ENCODE measurements at regions not wholly inside any gene's neighbourhood (a gene's known extent, or its start where the extent isn't known, plus 50 kb on each side); places are given as distances from the start of the nearest gene placed in this dataset.

DNA sequence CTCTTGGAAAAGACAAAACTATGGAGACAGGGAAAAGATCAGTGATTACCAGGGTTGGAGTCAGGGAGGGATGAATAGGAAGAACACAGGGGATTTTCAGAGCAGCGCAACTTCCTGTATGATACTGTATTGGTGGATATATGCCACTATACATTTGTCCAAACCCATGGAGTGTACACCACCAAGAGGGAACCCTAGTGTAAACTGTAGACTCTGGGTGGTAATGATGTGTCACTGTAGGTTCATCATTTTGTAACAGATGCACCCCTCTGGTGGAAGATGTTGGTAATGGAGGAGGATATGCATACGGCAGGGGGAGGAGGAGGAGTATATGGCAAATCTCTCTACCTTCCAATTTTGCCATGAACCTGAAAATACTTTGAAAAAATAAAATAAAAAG lies 68.1 kb downstream of the UFM1 start:
- CTCF ChIA-PET = no interaction called here
- no TSS peak for BruUV-seq (replicated peaks)
- no peak overlapping the region for H3K4me3 ChIP-seq (ENCODE audit: low read depth in 2 of 2, low read length in 2 of 2)
- H3K9me3 ChIP-seq (ENCODE audit: control insufficient read depth, insufficient read depth, low read depth, low read length) = no peaks in the 10 kb centered on the region
- TF ChIP-seq TCF7L2 (IDR thresholded peaks at IDR 0.05; ENCODE audit: low read depth, low read length) = no peak
- TF ChIP-seq, protein P1, sequence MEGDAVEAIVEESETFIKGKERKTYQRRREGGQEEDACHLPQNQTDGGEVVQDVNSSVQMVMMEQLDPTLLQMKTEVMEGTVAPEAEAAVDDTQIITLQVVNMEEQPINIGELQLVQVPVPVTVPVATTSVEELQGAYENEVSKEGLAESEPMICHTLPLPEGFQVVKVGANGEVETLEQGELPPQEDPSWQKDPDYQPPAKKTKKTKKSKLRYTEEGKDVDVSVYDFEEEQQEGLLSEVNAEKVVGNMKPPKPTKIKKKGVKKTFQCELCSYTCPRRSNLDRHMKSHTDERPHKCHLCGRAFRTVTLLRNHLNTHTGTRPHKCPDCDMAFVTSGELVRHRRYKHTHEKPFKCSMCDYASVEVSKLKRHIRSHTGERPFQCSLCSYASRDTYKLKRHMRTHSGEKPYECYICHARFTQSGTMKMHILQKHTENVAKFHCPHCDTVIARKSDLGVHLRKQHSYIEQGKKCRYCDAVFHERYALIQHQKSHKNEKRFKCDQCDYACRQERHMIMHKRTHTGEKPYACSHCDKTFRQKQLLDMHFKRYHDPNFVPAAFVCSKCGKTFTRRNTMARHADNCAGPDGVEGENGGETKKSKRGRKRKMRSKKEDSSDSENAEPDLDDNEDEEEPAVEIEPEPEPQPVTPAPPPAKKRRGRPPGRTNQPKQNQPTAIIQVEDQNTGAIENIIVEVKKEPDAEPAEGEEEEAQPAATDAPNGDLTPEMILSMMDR (IDR thresholded peaks at IDR 0.05) = peak; percentile 15; the same call in 1 of the 2 replicates
- H3K27me3 ChIP-seq (ENCODE audit: control insufficient read depth, insufficient read depth, low read length) = no peaks in the 10 kb centered on the region
- no peaks in the 10 kb centered on the region for H3K4me1 ChIP-seq (ENCODE audit: control insufficient read depth, insufficient read depth, low read length)
- in situ Hi-C loops (cut with HindIII; ENCODE audit: low pct_unique_long_range_greater_than_20kb, low sequenced_read_pairs) (no loop called here), intact Hi-C loops (cut with micrococcal nuclease; ENCODE audit: unreplicated experiment) (no loop called here)
- no peak overlapping the region for H3K27ac ChIP-seq (ENCODE audit: low read length)
- no peaks in the 10 kb centered on the region for H3K36me3 ChIP-seq (ENCODE audit: control insufficient read depth, insufficient read depth, low read length)
- DNase-seq (ENCODE audit: low read depth, low spot score) (no peak), ATAC-seq (no peak)
- POLR2A ChIA-PET = no interaction called here

DNA sequence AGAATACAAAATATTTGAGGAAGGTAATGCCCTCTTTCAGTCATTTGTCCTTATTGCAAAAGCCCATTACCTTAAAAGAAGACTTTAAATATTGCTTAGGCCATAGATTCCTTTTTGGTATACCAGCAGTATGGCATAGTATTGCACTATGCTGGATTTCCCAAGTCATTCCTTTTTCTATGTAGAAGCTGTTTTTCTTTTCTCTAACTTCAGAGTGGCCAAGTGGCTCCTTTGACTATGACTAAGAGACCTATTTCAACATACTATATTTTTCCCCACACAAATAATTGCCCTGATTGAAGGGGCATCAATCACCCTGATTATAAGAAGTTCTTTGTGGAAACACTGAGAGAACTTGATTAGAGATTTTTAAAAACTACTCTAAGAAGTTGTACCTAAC lies 68.6 kb downstream of the UFM1 start:
- POLR2A ChIA-PET = no interaction called here
- H3K4me3 ChIP-seq (ENCODE audit: low read depth in 2 of 2, low read length in 2 of 2) = no peak overlapping the region
- no peak overlapping the region for H3K27ac ChIP-seq (ENCODE audit: low read length)
- in situ Hi-C loops (cut with HindIII; ENCODE audit: low pct_unique_long_range_greater_than_20kb, low sequenced_read_pairs) = no loop called here
- H3K4me1 ChIP-seq (ENCODE audit: control insufficient read depth, insufficient read depth, low read length) = no peaks in the 10 kb centered on the region
- DNase-seq (ENCODE audit: low read depth, low spot score) (no peak), ATAC-seq (no peak)
- CTCF ChIA-PET = no interaction called here
- BruUV-seq (replicated peaks) = no TSS peak
- intact Hi-C loops (cut with micrococcal nuclease; ENCODE audit: unreplicated experiment) = no loop called here
- H3K27me3 ChIP-seq (ENCODE audit: control insufficient read depth, insufficient read depth, low read length) = no peaks in the 10 kb centered on the region
- H3K9me3 ChIP-seq (ENCODE audit: control insufficient read depth, insufficient read depth, low read depth, low read length) = no peaks in the 10 kb centered on the region
- TF ChIP-seq, protein P1 (IDR thresholded peaks at IDR 0.05) = no peak
- TF ChIP-seq TCF7L2 (IDR thresholded peaks at IDR 0.05; ENCODE audit: low read depth, low read length) (no peak), POLR2AphosphoS5 (IDR thresholded peaks at IDR 0.05; ENCODE audit: low read depth, low read length) (no peak), SIN3A (IDR thresholded peaks at IDR 0.05; ENCODE audit: borderline replicate concordance, insufficient read depth, low read depth, low read length) (no peak)
- TF ChIP-seq, protein P2, sequence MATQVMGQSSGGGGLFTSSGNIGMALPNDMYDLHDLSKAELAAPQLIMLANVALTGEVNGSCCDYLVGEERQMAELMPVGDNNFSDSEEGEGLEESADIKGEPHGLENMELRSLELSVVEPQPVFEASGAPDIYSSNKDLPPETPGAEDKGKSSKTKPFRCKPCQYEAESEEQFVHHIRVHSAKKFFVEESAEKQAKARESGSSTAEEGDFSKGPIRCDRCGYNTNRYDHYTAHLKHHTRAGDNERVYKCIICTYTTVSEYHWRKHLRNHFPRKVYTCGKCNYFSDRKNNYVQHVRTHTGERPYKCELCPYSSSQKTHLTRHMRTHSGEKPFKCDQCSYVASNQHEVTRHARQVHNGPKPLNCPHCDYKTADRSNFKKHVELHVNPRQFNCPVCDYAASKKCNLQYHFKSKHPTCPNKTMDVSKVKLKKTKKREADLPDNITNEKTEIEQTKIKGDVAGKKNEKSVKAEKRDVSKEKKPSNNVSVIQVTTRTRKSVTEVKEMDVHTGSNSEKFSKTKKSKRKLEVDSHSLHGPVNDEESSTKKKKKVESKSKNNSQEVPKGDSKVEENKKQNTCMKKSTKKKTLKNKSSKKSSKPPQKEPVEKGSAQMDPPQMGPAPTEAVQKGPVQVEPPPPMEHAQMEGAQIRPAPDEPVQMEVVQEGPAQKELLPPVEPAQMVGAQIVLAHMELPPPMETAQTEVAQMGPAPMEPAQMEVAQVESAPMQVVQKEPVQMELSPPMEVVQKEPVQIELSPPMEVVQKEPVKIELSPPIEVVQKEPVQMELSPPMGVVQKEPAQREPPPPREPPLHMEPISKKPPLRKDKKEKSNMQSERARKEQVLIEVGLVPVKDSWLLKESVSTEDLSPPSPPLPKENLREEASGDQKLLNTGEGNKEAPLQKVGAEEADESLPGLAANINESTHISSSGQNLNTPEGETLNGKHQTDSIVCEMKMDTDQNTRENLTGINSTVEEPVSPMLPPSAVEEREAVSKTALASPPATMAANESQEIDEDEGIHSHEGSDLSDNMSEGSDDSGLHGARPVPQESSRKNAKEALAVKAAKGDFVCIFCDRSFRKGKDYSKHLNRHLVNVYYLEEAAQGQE (IDR thresholded peaks at IDR 0.05; ENCODE audit: insufficient read depth in 1 of 2, low read depth in 2 of 2, low read length in 1 of 2) = no peak
- no peaks in the 10 kb centered on the region for H3K36me3 ChIP-seq (ENCODE audit: control insufficient read depth, insufficient read depth, low read length)
